ENCODE measurements at regions not wholly inside any gene's neighbourhood (a gene's known extent, or its start where the extent isn't known, plus 50 kb on each side); places are given as distances from the start of the nearest gene placed in this dataset.

DNA sequence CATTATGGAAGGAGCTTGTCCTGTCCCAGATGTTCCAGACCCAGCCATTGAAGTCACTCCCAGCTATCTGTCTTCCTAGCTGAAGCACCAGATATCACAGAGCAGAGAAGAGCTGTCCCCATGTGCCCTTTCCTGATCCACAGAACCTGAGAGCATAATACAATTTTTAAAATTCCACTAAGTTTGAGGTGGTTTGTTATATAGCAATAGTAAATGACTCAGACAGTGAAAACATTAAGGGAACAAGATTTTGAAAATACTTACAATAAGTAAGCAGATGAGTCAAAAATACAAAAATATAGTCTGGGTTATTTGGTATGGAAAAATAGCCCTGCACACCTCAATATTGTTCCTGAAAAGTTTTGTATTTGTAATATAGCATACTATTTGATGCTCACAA is 85.8 kb upstream of the GLS start:
- CTCF ChIA-PET = no interaction called here
- Mint-ChIP-seq H3K27ac (ENCODE audit: unreplicated experiment) (no peak overlapping the region), H3K4me3 (ENCODE audit: low read depth, unreplicated experiment) (no peak overlapping the region), H3K36me3 (ENCODE audit: insufficient read depth, unreplicated experiment) (no peaks in the 10 kb centered on the region), H3K4me1 (ENCODE audit: low read depth, unreplicated experiment) (peaks cover 22% of the 10 kb centered on the region), H3K27me3 (ENCODE audit: unreplicated experiment) (no peaks in the 10 kb centered on the region), H3K9me3 (ENCODE audit: low read depth, unreplicated experiment) (no peaks in the 10 kb centered on the region)
- TF ChIP-seq, protein P1, sequence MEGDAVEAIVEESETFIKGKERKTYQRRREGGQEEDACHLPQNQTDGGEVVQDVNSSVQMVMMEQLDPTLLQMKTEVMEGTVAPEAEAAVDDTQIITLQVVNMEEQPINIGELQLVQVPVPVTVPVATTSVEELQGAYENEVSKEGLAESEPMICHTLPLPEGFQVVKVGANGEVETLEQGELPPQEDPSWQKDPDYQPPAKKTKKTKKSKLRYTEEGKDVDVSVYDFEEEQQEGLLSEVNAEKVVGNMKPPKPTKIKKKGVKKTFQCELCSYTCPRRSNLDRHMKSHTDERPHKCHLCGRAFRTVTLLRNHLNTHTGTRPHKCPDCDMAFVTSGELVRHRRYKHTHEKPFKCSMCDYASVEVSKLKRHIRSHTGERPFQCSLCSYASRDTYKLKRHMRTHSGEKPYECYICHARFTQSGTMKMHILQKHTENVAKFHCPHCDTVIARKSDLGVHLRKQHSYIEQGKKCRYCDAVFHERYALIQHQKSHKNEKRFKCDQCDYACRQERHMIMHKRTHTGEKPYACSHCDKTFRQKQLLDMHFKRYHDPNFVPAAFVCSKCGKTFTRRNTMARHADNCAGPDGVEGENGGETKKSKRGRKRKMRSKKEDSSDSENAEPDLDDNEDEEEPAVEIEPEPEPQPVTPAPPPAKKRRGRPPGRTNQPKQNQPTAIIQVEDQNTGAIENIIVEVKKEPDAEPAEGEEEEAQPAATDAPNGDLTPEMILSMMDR (IDR thresholded peaks at IDR 0.05; ENCODE audit: unreplicated experiment) = no peak
- no TSS peak for BruUV-seq (replicated peaks)
- DNase-seq = no peak
- intact Hi-C loops (cut with micrococcal nuclease; ENCODE audit: unreplicated experiment) = no loop called here

DNA sequence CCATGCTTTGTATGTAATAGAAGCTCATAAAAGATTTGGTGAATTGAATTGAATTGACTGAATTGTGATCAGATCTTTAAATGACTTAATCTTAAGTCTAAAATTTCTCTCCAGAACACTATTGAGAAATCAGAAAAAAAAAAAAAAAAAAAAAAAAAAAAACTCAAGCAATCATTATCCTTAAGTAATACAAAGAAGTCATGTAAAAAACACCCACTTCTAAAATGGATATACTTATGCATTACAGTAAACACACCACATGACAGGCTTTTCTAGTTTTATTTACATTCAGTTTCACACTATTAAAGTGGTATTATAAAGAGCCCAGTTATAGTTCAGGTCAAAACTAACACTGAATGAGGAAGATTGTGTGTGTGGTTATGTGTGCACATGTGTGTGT is 84.9 kb upstream of the GLS start:
- CTCF ChIA-PET = interaction anchor here (0.6 to 0.7 kb wide), 2 partner anchors 98 to 147 kb away, joined by 3 to 5 read pairs; partner anchors contain the start of gene NAB1
- TF ChIP-seq, protein P1 (IDR thresholded peaks at IDR 0.05; ENCODE audit: unreplicated experiment) = no peak
- BruUV-seq (replicated peaks) = no TSS peak
- peaks cover 27% of the 10 kb centered on the region for H3K4me1 Mint-ChIP-seq (ENCODE audit: low read depth, unreplicated experiment)
- H3K4me3 Mint-ChIP-seq (ENCODE audit: low read depth, unreplicated experiment) = no peak overlapping the region
- no peaks in the 10 kb centered on the region for H3K36me3 Mint-ChIP-seq (ENCODE audit: insufficient read depth, unreplicated experiment)
- H3K27ac Mint-ChIP-seq (ENCODE audit: unreplicated experiment) = no peak overlapping the region
- intact Hi-C loops (cut with micrococcal nuclease; ENCODE audit: unreplicated experiment) = no loop called here
- no peaks in the 10 kb centered on the region for H3K9me3 Mint-ChIP-seq (ENCODE audit: low read depth, unreplicated experiment)
- no peaks in the 10 kb centered on the region for H3K27me3 Mint-ChIP-seq (ENCODE audit: unreplicated experiment)
- DNase-seq = no peak

DNA sequence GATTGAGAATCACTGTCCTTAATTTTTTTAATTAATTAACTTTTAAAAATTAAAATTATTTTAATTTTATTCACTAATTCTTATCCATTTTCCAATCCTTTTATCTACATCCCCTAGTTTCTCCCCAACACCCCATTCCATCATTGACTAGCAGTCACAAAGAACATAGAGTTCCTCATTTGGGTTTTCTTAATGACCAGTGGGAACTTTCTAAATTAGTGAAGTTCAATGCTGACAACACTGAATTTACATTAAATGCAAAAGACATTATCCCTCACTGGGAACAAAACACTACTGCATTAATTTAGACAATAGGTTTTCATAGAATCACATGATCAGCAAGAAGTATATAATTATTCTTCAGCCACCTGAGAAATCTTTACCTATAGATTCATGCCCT is 80.6 kb upstream of the GLS start:
- CTCF ChIA-PET = no interaction called here

DNA sequence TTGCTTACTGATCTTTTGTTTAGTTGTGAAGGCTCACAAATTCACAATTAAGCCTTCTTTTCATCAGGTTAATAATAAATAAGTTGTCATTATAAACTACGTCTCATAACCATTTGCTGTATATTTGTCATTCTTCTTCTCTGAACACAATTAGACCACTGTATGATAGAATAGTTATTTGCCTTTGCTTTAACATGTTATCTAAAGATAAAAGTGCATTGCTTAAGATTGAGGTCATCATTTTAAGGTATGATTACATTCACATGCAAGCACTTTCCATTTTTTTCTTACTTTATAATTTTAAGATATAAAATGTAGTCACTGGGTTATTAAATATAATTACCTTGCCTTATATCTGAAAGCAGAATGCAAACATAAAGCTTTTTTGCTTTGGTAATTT is 80.1 kb upstream of the GLS start:
- no TSS peak for BruUV-seq (replicated peaks)
- TF ChIP-seq, protein P1 (IDR thresholded peaks at IDR 0.05; ENCODE audit: unreplicated experiment) = no peak
- Mint-ChIP-seq H3K36me3 (ENCODE audit: insufficient read depth, unreplicated experiment) (no peaks in the 10 kb centered on the region), H3K9me3 (ENCODE audit: low read depth, unreplicated experiment) (no peaks in the 10 kb centered on the region), H3K27ac (ENCODE audit: unreplicated experiment) (no peak overlapping the region), H3K4me3 (ENCODE audit: low read depth, unreplicated experiment) (no peak overlapping the region), H3K4me1 (ENCODE audit: low read depth, unreplicated experiment) (peaks cover 38% of the 10 kb centered on the region), H3K27me3 (ENCODE audit: unreplicated experiment) (no peaks in the 10 kb centered on the region)
- CTCF ChIA-PET = no interaction called here
- no peak for DNase-seq
- intact Hi-C loops (cut with micrococcal nuclease; ENCODE audit: unreplicated experiment) = loop anchor here (2.0 to 10.0 kb wide), 4 partner anchors 20 to 713 kb away; no protein-coding TSS in a partner anchor

More for the DNA sequence above, 80.6 kb upstream of the GLS start:
- no peaks in the 10 kb centered on the region for H3K27me3 Mint-ChIP-seq (ENCODE audit: unreplicated experiment)
- TF ChIP-seq, protein P1 (IDR thresholded peaks at IDR 0.05; ENCODE audit: unreplicated experiment) = no peak
- H3K4me3 Mint-ChIP-seq (ENCODE audit: low read depth, unreplicated experiment) = no peak overlapping the region
- no peak for DNase-seq
- no TSS peak for BruUV-seq (replicated peaks)
- intact Hi-C loops (cut with micrococcal nuclease; ENCODE audit: unreplicated experiment) = loop anchor here (2.0 to 10.0 kb wide), 4 partner anchors 19 to 713 kb away; no protein-coding TSS in a partner anchor
- no peaks in the 10 kb centered on the region for H3K36me3 Mint-ChIP-seq (ENCODE audit: insufficient read depth, unreplicated experiment)
- H3K9me3 Mint-ChIP-seq (ENCODE audit: low read depth, unreplicated experiment) = no peaks in the 10 kb centered on the region
- H3K4me1 Mint-ChIP-seq (ENCODE audit: low read depth, unreplicated experiment) = peaks cover 35% of the 10 kb centered on the region
- no peak overlapping the region for H3K27ac Mint-ChIP-seq (ENCODE audit: unreplicated experiment)

Data from Calu3 (cell line).